Neural cell (in vitro differentiated cells): ENCODE measurements at regions not wholly inside any gene's neighbourhood (a gene's known extent, or its start where the extent isn't known, plus 50 kb on each side); places are given as distances from the start of the nearest gene placed in this dataset.

ENCODE experiments used
- H2AFZ ChIP-seq: fragments of 200-600, 300-800 bp; sonication (generic), shearing (Covaris generic); 2 replicates; pipeline ENCODE4 v1.6.0; 2014; ENCODE audit warnings: low read depth, mild to moderate bottlenecking, antibody characterized with exemption, low read length, moderate library complexity
- H3F3A ChIP-seq: fragments of 200-600 bp; shearing (Covaris generic); 2 replicates; pipeline ENCODE4 v1.6.1; 2016; ENCODE audit warnings: mild to moderate bottlenecking, moderate library complexity, mixed read lengths, antibody characterized with exemption, low read length; ENCODE audit not compliant: insufficient read depth, poor library complexity, severe bottlenecking
- H3K27ac ChIP-seq: fragments of 200-600, 300-800 bp; sonication (generic), shearing (Covaris generic); 2 replicates; pipeline ENCODE4 v1.5.1; 2014; ENCODE audit warnings: mild to moderate bottlenecking, low read length, moderate library complexity
- H3K27me3 ChIP-seq: fragments of 300-800, 200-600 bp; sonication (generic), shearing (Covaris generic); 2 replicates; pipeline ENCODE4 v1.6.0; 2014; ENCODE audit warnings: mild to moderate bottlenecking, low read depth, low read length, moderate library complexity; ENCODE audit not compliant: insufficient read depth
- H3K36me3 ChIP-seq: fragments of 300-800, 200-600 bp; sonication (generic), shearing (Covaris generic); 2 replicates; pipeline ENCODE4 v1.5.1; 2014; ENCODE audit warnings: mild to moderate bottlenecking, antibody characterized with exemption, low read length, moderate library complexity; ENCODE audit not compliant: insufficient read depth
- H3K4me2 ChIP-seq: fragments of 300-800, 200-600 bp; sonication (generic), shearing (Covaris generic); 2 replicates; pipeline ENCODE4 v1.6.0; 2014; ENCODE audit warnings: mild to moderate bottlenecking, low read length
- H3K4me3 ChIP-seq: fragments of 300-800, 200-600 bp; sonication (generic), shearing (Covaris generic); 2 replicates; pipeline ENCODE4 v1.5.1; 2014; ENCODE audit warnings: mild to moderate bottlenecking, low read length, moderate library complexity
- H3K79me2 ChIP-seq: fragments of 200-600 bp; shearing (Covaris generic); replicated peaks from 2 replicates; pipeline ENCODE4 v1.6.0; 2014; ENCODE audit warnings: mild to moderate bottlenecking, low read length, moderate library complexity; ENCODE audit not compliant: insufficient read depth
- H3K9ac ChIP-seq: fragments of 300-800, 200-600 bp; sonication (generic), shearing (Covaris generic); 2 replicates; pipeline ENCODE4 v1.6.1; 2016; ENCODE audit warnings: mild to moderate bottlenecking, low read length, mixed read lengths
- H3K9me2 ChIP-seq: fragments of 200-600 bp; shearing (Covaris generic); 2 replicates; pipeline ENCODE4 v1.6.1; 2016; ENCODE audit warnings: mild to moderate bottlenecking, low read length, mixed read lengths; ENCODE audit not compliant: insufficient read depth
- H3K9me3 ChIP-seq: fragments of 200-600, 300-800 bp; sonication (generic), shearing (Covaris generic); 2 replicates; pipeline ENCODE4 v1.6.1; 2016; ENCODE audit warnings: mild to moderate bottlenecking, mixed run types, low read length, moderate library complexity, mixed read lengths
- H4K20me1 ChIP-seq: fragments of 200-600 bp; shearing (Covaris generic); 2 replicates; pipeline ENCODE4 v1.6.1; 2016; ENCODE audit warnings: mild to moderate bottlenecking, mixed run types; ENCODE audit not compliant: insufficient read depth
- CTCF ChIP-seq: fragments of 450-650 bp; IDR thresholded peaks from 2 replicates; pipeline ENCODE4 v1.5.1; 2014; ENCODE audit warnings: antibody characterized with exemption, mild to moderate bottlenecking, moderate library complexity; ENCODE audit not compliant: poor library complexity, severe bottlenecking
- EP300 ChIP-seq: fragments of 450-650 bp; conservative IDR thresholded peaks from 2 replicates; pipeline ENCODE4 v1.6.1; 2014; ENCODE audit warnings: antibody characterized with exemption, mild to moderate bottlenecking, moderate library complexity; ENCODE audit not compliant: poor library complexity, severe bottlenecking
- EZH2 ChIP-seq: fragments of 200-600, 300-800 bp; shearing (Covaris generic), sonication (generic); IDR thresholded peaks from 2 replicates; pipeline ENCODE4 v1.6.1; 2014; ENCODE audit warnings: antibody characterized with exemption, low read length, borderline replicate concordance, mild to moderate bottlenecking; ENCODE audit not compliant: insufficient read depth, poor library complexity, severe bottlenecking
- MXI1 ChIP-seq: fragments of 450-650 bp; conservative IDR thresholded peaks from 2 replicates; pipeline ENCODE4 v1.6.1; 2014; ENCODE audit warnings: antibody characterized with exemption, mild to moderate bottlenecking; ENCODE audit not compliant: poor library complexity, severe bottlenecking
- POLR2AphosphoS5 ChIP-seq: IDR thresholded peaks from 2 replicates; pipeline ENCODE4 v1.6.1; 2012
- RAD21 ChIP-seq: fragments of 450-650 bp; conservative IDR thresholded peaks from 2 replicates; pipeline ENCODE4 v1.6.1; 2014; ENCODE audit warnings: antibody characterized with exemption, mild to moderate bottlenecking, moderate library complexity
- REST ChIP-seq: IDR thresholded peaks from 2 replicates; pipeline ENCODE4 v1.6.1; 2012; ENCODE audit warnings: borderline replicate concordance
- SMC3 ChIP-seq: fragments of 450-650 bp; conservative IDR thresholded peaks from 2 replicates; pipeline ENCODE4 v1.6.1; 2014; ENCODE audit warnings: antibody characterized with exemption, mild to moderate bottlenecking, moderate library complexity; ENCODE audit not compliant: poor library complexity
- TAF1 ChIP-seq: IDR thresholded peaks from 2 replicates; pipeline ENCODE4 v1.6.1; 2012; ENCODE audit warnings: low read depth

GRCh38 chr9:99398241-99398640 is 176.2 kb downstream of the SEC61B start:
- Histone ChIP-seq H3K4me2 (no peak overlapping the region), H3F3A (no peaks in the 10 kb centered on the region), H3K9me2 (no peaks in the 10 kb centered on the region), H3K27me3 (no peaks in the 10 kb centered on the region), H4K20me1 (no peaks in the 10 kb centered on the region), H3K36me3 (no peaks in the 10 kb centered on the region), H3K27ac (no peak overlapping the region), H3K9me3 (no peaks in the 10 kb centered on the region), H3K9ac (no peak overlapping the region), H3K79me2 (no peaks in the 10 kb centered on the region), H2AFZ (no peak overlapping the region), H3K4me3 (no peak overlapping the region)
- TF ChIP-seq REST (no peak), POLR2AphosphoS5 (no peak), EP300 (no peak), RAD21 (no peak), SMC3 (no peak), EZH2 (no peak), MXI1 (no peak), TAF1 (no peak), CTCF (no peak)

GRCh38 chr9:99399474-99399873 is 177.4 kb downstream of the SEC61B start:
- Histone ChIP-seq H3F3A (no peaks in the 10 kb centered on the region), H3K36me3 (no peaks in the 10 kb centered on the region), H3K79me2 (no peaks in the 10 kb centered on the region), H3K9me2 (no peaks in the 10 kb centered on the region), H3K9ac (no peak overlapping the region), H3K27ac (no peak overlapping the region), H3K9me3 (no peaks in the 10 kb centered on the region), H3K4me2 (no peak overlapping the region), H3K27me3 (no peaks in the 10 kb centered on the region), H3K4me3 (no peak overlapping the region), H2AFZ (no peak overlapping the region), H4K20me1 (no peaks in the 10 kb centered on the region)
- TF ChIP-seq EP300 (no peak), POLR2AphosphoS5 (no peak), RAD21 (no peak), CTCF (no peak), SMC3 (no peak), TAF1 (no peak), REST (no peak), EZH2 (no peak), MXI1 (no peak)
